Spleen (tissue), 7 donors: ENCODE measurements at regions not wholly inside any gene's neighbourhood (a gene's known extent, or its start where the extent isn't known, plus 50 kb on each side); places are given as distances from the start of the nearest gene placed in this dataset.

Source experiments
- POLR2AphosphoS5 ChIP-seq, 3 donors: sonication (generic); formaldehyde crosslinking; IDR thresholded peaks; one replicate each; pipeline ENCODE4 v1.5.1; 2017; ENCODE audit warnings: antibody characterized with exemption in 3 of 3
- TF ChIP-seq, protein P1 (sequence below), 11 experiments: fragments of 200-600 bp in 7 of 11; fragments of 450-650 bp in 4 of 11; sonication (generic) in 4 of 11; IDR thresholded peaks in 8 of 11; conservative IDR thresholded peaks in 3 of 11; 1 replicate in 7 of 11; 2 replicates in 4 of 11; pipeline versions ENCODE4 v1.4.0 to v1.8.0; 2016 to 2021; ENCODE audit warnings: antibody characterized with exemption in 11 of 11, inconsistent platforms in 4 of 11, mild to moderate bottlenecking in 1 of 11
- donor health status: DM: no; HTN: no; CAD: no; lungs with moderate emphysema.
- donor health status: DM: no; HTN: no; CAD: no.
- donor health status: DM: no; HTN: no; CAD: no.

- TF ChIP-seq, protein P1, sequence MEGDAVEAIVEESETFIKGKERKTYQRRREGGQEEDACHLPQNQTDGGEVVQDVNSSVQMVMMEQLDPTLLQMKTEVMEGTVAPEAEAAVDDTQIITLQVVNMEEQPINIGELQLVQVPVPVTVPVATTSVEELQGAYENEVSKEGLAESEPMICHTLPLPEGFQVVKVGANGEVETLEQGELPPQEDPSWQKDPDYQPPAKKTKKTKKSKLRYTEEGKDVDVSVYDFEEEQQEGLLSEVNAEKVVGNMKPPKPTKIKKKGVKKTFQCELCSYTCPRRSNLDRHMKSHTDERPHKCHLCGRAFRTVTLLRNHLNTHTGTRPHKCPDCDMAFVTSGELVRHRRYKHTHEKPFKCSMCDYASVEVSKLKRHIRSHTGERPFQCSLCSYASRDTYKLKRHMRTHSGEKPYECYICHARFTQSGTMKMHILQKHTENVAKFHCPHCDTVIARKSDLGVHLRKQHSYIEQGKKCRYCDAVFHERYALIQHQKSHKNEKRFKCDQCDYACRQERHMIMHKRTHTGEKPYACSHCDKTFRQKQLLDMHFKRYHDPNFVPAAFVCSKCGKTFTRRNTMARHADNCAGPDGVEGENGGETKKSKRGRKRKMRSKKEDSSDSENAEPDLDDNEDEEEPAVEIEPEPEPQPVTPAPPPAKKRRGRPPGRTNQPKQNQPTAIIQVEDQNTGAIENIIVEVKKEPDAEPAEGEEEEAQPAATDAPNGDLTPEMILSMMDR (IDR thresholded peaks at IDR 0.05 in 8 of 11, conservative IDR thresholded peaks at IDR 0.05 in 3 of 11): no peak
- TF ChIP-seq POLR2AphosphoS5 (IDR thresholded peaks at IDR 0.05): no peak
Observed at GRCh38 chr18:34352385-34353163, 127.9 kb upstream of the NOL4 start.
